Duodenal mucosa (tissue), 2 donors: ENCODE measurements at regions not wholly inside any gene's neighbourhood (a gene's known extent, or its start where the extent isn't known, plus 50 kb on each side); places are given as distances from the start of the nearest gene placed in this dataset.
"Not testable (repeated sequence)": the region's sequence is repeated elsewhere in the genome, so short reads cannot be mapped to it uniquely, and the experiment has no call there.

Experiments
- H3K27ac ChIP-seq: one replicate; pipeline ENCODE4 v1.7.0; 2013; ENCODE audit warnings: low read depth, low read length
- H3K27me3 ChIP-seq, 2 donors: one replicate each; pipeline ENCODE4 v1.7.0; 2013; ENCODE audit warnings: low read length in 2 of 2, control low read depth in 1 of 2; ENCODE audit not compliant: insufficient read depth in 2 of 2, control insufficient read depth in 1 of 2
- H3K36me3 ChIP-seq, 2 donors: one replicate each; pipeline ENCODE4 v1.7.0; 2013; ENCODE audit warnings: low read length in 2 of 2, control low read depth in 1 of 2; ENCODE audit not compliant: insufficient read depth in 2 of 2, control insufficient read depth in 1 of 2
- H3K4me1 ChIP-seq, 2 donors: one replicate each; pipeline ENCODE4 v1.7.0; 2013; ENCODE audit warnings: low read length in 2 of 2, control low read depth in 1 of 2; ENCODE audit not compliant: insufficient read depth in 2 of 2, control insufficient read depth in 1 of 2
- H3K4me3 ChIP-seq, 2 donors: one replicate each; pipeline ENCODE4 v1.7.0; 2013; ENCODE audit warnings: low read length in 2 of 2, low read depth in 1 of 2
- H3K9ac ChIP-seq, 2 donors: one replicate each; pipeline ENCODE4 v1.7.0; 2013; ENCODE audit warnings: low read length in 2 of 2, low read depth in 1 of 2
- H3K9me3 ChIP-seq, 2 donors: one replicate each; pipeline ENCODE4 v1.7.0; 2013; ENCODE audit warnings: low read length in 2 of 2, control low read depth in 1 of 2; ENCODE audit not compliant: control insufficient read depth in 1 of 2

DNA sequence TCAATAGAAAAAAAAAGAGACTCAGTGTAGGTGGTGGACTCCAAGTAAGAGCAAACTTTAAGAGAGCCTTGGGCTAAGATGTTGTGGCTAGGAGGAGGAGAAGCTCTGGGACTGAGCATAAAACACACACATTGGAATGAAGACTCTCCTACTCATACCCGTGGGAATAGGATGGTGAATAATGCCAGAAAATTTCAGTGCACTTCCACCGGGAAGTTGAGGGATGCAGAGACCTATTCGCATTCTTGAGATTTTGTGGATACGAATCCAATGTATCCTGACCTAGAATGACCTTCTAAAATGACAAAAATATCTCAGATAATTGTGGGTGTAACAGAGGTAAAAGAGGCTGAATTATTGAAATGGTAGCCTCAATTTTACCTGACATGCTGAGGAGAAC is 388.7 kb upstream of the SGO1 start:
- H3K9me3 ChIP-seq = no peaks in the 10 kb centered on the region
- H3K9ac ChIP-seq = no peak overlapping the region
- H3K27me3 ChIP-seq = no peaks in the 10 kb centered on the region
- H3K4me3 ChIP-seq = no peak overlapping the region
- no peaks in the 10 kb centered on the region for H3K36me3 ChIP-seq
- no peak overlapping the region for H3K27ac ChIP-seq
- no peaks in the 10 kb centered on the region for H3K4me1 ChIP-seq

DNA sequence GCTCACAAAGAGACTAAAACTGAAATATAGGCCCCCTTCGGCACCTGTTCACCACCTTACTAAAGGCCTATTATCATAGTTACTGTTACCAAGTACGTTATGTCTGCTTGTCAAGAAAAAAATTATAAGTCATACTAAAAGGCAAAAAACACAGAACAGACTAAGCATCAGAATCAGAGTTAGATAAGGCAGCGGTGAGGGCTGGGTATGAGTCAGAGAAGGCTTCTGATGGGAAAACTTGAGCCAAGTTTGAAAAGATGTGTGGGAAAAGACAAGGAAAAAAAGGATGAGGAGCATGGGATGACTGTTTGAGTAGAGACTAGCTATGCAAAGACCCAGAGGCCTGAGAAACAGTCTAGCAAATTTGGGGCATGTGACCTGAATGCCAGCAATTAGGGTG is 387.2 kb upstream of the SGO1 start:
- H3K36me3 ChIP-seq = no peaks in the 10 kb centered on the region
- no peak overlapping the region for H3K9ac ChIP-seq
- H3K27ac ChIP-seq = no peak overlapping the region
- H3K4me3 ChIP-seq = no peak overlapping the region
- H3K9me3 ChIP-seq = no peaks in the 10 kb centered on the region
- H3K4me1 ChIP-seq = no peaks in the 10 kb centered on the region
- no peaks in the 10 kb centered on the region for H3K27me3 ChIP-seq

DNA sequence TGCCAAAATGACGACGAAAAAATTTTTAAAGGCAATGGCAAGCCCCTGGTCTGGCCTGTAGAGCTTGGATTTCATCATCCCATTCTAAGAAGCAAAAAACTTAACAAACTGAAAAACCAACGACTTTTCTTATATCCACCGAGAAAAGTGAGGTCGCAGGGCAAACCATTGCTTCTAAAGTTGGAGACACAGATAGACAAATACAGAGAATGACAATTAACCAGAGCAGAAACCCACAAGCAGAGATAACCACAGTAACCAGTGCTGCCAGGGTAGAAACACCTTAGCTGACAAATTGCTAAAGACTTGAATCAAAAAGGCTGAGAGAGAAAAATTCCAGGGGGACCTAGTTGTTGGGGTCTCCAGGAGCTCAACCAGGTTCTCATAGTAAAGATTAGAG is 386.5 kb upstream of the SGO1 start:
- no peak overlapping the region for H3K9ac ChIP-seq
- H3K36me3 ChIP-seq = no peaks in the 10 kb centered on the region
- H3K27me3 ChIP-seq = no peaks in the 10 kb centered on the region
- no peak overlapping the region for H3K4me3 ChIP-seq
- no peaks in the 10 kb centered on the region for H3K9me3 ChIP-seq
- no peaks in the 10 kb centered on the region for H3K4me1 ChIP-seq
- H3K27ac ChIP-seq = no peak overlapping the region

DNA sequence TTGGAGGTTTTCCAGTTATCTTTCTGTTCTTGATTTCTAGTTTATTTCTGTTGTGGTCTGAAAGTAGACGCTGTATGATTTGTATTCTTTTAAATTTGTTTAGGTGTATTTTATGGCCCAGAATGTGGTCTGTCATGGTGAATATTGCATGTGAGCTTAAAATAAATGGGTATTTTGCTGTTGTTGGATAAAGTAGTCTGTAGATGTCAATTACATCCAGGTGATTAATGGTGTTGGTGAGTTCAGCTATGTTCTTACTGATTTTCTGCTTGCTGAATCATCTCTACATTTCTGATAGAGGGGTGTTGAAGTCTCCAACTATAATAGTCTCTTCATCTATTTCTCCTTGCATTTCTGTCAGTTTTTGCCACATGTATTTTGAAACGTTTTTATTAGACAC is 383.3 kb upstream of the SGO1 start:
- H3K4me3 ChIP-seq = no peak overlapping the region
- H3K4me1 ChIP-seq = no peaks in the 10 kb centered on the region
- no peaks in the 10 kb centered on the region for H3K36me3 ChIP-seq
- no peaks in the 10 kb centered on the region for H3K27me3 ChIP-seq
- H3K9ac ChIP-seq = no peak overlapping the region
- H3K9me3 ChIP-seq = no peaks in the 10 kb centered on the region
- H3K27ac ChIP-seq = no peak overlapping the region

DNA sequence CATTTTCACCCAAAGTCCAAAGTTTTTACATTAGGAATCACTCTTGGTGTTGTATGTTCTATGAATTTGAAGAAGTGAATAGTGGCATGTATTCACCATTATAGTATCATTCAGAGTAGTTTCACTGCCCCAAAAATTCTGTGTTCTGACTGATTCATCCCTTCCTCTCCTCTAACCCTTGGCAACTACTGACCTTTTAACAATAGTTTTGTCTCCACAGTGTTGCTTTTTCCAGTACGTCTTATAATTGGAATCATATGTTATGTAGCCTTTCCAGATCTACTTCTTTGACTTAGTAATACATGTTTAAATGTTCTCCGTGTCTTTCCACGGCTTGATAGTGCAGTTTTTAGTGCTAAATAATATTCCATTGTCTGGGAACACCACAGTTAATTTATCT is 379.0 kb upstream of the SGO1 start:
- Histone ChIP-seq H3K27ac (no peak overlapping the region), H3K9ac (no peak overlapping the region), H3K9me3 (no peaks in the 10 kb centered on the region), H3K4me1 (no peaks in the 10 kb centered on the region), H3K4me3 (no peak overlapping the region), H3K36me3 (no peaks in the 10 kb centered on the region), H3K27me3 (no peaks in the 10 kb centered on the region)

DNA sequence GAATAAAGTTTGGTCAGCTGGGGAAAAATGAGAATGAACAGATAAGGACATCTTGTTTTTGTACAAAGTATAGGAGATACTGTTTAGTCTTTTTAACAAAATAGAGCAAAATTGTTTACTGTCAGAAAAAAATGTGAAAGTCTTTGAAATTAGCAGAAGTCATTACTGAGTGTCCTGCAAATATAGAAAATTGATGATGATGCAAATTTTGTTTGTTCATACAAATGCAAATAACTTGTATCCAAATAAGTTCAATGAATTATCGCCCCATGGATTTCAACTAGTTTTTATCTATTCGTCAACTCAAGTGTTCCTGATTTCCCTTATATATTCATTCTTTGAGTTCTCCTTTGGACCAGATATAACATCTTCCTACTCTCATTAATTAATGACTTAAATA is 378.0 kb upstream of the SGO1 start:
- no peaks in the 10 kb centered on the region for H3K9me3 ChIP-seq
- no peak overlapping the region for H3K4me3 ChIP-seq
- no peaks in the 10 kb centered on the region for H3K4me1 ChIP-seq
- no peaks in the 10 kb centered on the region for H3K36me3 ChIP-seq
- H3K27me3 ChIP-seq = no peaks in the 10 kb centered on the region
- H3K27ac ChIP-seq = no peak overlapping the region
- H3K9ac ChIP-seq = no peak overlapping the region

DNA sequence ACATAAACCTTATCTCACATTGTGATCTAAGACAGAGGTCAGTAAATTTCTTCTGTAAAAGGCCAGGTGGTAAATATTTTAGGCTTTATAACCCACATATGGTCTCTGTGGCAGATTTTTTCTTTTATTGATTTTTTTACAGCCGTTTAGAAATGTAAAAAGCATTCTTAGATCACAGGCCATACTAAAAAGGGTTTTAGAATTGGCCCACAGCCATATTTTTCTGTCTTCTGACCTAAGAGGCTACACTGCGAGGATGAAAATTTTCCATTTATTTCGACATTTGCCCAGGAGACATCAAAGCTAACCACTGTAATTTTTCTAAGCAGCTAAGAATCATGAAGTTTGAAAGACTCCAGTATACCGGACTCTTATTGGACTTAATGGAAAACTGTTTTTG is 377.2 kb upstream of the SGO1 start:
- H3K27ac ChIP-seq = no peak overlapping the region
- H3K36me3 ChIP-seq = no peaks in the 10 kb centered on the region
- no peaks in the 10 kb centered on the region for H3K9me3 ChIP-seq
- no peak overlapping the region for H3K9ac ChIP-seq
- no peaks in the 10 kb centered on the region for H3K4me1 ChIP-seq
- H3K27me3 ChIP-seq = no peaks in the 10 kb centered on the region
- no peak overlapping the region for H3K4me3 ChIP-seq

DNA sequence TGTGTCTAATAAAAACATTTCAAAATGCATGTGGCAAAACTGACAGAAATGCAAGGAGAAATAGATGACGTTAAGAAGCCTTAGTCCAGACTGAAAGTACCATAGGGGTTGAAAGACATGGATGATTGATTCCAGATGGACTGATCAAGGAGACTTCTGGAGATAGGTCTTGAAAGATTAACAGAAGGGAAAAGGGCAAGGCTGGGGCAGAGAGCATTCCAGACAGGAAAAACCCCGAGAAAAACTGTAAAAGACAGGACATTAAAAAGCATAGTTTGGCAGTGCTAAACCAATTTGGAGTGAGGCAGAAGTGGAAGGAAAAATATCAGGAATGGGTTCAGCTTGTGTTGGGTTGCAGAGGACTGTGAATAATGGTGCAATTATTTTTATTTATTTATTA is 375.2 kb upstream of the SGO1 start:
- Histone ChIP-seq H3K9me3 (no peaks in the 10 kb centered on the region), H3K4me1 (no peaks in the 10 kb centered on the region), H3K9ac (no peak overlapping the region), H3K36me3 (no peaks in the 10 kb centered on the region), H3K4me3 (no peak overlapping the region), H3K27ac (no peak overlapping the region), H3K27me3 (no peaks in the 10 kb centered on the region)

DNA sequence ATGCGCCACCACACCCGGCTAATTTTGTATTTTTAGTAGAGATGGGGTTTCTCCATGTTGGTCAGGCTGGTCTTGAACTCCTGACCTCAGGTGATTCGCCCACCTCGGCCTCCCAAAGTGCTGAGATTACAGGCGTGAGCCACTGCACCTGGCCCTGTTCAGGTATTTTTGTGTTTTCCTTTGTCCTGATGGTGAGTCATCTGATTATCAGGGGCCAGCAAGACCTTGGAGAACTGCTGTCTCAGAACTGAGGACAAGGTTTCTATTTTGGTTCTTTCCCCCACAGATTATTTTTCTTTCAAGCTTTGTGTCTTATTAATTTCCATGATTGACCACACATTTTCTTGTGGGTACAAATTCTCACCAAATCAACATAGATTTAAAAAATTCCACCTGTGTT is 374.4 kb upstream of the SGO1 start:
- H3K9me3 ChIP-seq, H3K27me3 ChIP-seq, H3K36me3 ChIP-seq, H3K4me1 ChIP-seq, H3K27ac ChIP-seq, H3K9ac ChIP-seq, H3K4me3 ChIP-seq: not testable (repeated sequence)

DNA sequence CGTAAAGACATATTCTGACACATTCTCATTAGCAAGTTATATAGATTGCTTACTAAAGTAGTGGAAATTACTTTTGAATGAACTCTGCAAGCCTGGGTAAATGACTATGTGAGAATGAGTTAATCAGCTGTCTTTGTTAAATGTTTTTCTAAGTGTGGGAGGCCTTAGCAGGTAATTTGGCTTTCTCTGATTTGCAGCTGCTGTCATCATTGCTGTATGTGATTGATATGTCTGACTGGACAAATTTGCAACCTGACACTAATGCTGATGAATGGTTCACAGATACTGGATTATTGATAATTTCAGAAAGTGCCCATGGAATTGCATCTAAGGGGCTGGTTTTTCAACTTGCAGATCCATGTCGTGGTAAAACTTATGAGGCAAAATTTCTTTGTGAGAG is 372.2 kb upstream of the SGO1 start:
- Histone ChIP-seq H3K27me3 (no peaks in the 10 kb centered on the region), H3K27ac (no peak overlapping the region), H3K36me3 (no peaks in the 10 kb centered on the region), H3K9me3 (no peaks in the 10 kb centered on the region), H3K4me1 (no peaks in the 10 kb centered on the region), H3K9ac (no peak overlapping the region), H3K4me3 (no peak overlapping the region)

DNA sequence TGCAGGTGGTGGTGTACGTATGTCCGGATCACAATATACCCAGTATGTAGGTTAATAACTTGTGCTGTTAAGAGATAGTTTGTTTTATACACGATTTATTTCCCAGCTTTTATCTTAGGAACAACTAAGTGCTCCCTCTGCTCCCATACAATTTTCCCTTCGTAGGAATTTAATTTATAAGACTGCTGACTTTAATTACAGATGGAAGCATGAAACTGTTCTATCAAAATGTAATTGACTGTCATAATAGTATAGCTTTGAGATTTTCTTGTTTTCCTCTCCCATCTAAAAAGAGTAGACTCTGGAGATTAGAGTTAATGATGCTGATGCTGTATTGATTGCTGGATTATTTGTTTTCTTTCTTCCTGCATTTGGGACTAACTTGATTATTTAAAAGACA is 370.7 kb upstream of the SGO1 start:
- no peaks in the 10 kb centered on the region for H3K27me3 ChIP-seq
- H3K27ac ChIP-seq = no peak overlapping the region
- no peaks in the 10 kb centered on the region for H3K9me3 ChIP-seq
- H3K4me1 ChIP-seq = no peaks in the 10 kb centered on the region
- H3K36me3 ChIP-seq = no peaks in the 10 kb centered on the region
- no peak overlapping the region for H3K4me3 ChIP-seq
- H3K9ac ChIP-seq = no peak overlapping the region
